Right ventricle myocardium inferior (tissue), 1 donor: ENCODE measurements at regions not wholly inside any gene's neighbourhood (a gene's known extent, or its start where the extent isn't known, plus 50 kb on each side); places are given as distances from the start of the nearest gene placed in this dataset.

Experiments
- ATAC-seq: fragments of 200-7000 bp; cut with Tn5 transposase; one replicate; pipeline ENCODE4 v1.9.1; 2020; ENCODE audit warnings: mild to moderate bottlenecking, moderate library complexity
- DNase-seq: peaks from one replicate; pipeline ENCODE4 v3.0.0; 2021; ENCODE audit errors: missing footprints
- intact Hi-C: fragments of 100-400 bp; cut with DNase I; formaldehyde crosslinking; loops from one replicate; pipeline ENCODE4 v1.11.0; 2022
- donor health status: DM: no; HTN: yes; CAD: no; lungs with severe emphysema.

DNA sequence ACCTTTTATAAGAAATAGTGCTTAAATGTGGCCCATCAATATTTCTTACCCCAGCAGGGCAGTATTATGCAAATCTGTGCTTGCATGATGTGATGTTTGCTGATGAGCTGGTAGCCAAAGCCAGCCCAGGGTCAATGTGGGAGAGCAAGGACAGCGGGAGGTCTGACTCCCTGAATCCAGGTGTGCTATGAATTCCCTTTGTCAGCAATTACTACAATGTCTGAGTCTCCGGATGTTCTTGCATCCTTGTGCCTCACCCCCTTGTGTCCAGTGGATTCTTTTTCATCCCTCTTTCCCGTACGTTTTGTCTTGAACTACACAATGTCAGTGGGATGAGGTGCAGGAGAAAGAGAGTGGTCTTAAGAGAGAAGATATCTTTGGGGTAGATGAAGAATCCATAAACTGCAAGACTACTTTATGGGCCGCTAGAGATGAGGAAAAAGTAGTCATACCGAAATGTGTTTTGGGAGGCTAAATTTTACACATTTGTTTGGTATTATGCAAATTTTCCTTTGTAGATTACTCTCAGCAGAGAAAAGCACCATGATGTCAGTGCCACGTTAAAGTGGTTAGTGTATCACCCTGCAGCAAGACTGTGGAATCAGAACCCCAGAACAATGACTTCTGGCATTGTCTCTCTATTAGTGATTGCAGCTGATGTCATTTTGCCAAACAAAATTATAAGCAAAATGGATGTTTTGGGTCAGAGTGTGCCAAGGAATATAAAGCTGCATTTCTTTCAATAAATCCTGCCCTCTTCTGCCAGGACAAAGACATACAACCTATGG, 53.5 kb upstream of the TSHZ3 start:
- DNase-seq (no peak), ATAC-seq (no peak)
- intact Hi-C loops = no loop called here

- ATAC-seq = no peak
- intact Hi-C loops = no loop called here
Observed at GRCh38 chr19:31406106-31406505, 56.9 kb upstream of the TSHZ3 start.

DNA sequence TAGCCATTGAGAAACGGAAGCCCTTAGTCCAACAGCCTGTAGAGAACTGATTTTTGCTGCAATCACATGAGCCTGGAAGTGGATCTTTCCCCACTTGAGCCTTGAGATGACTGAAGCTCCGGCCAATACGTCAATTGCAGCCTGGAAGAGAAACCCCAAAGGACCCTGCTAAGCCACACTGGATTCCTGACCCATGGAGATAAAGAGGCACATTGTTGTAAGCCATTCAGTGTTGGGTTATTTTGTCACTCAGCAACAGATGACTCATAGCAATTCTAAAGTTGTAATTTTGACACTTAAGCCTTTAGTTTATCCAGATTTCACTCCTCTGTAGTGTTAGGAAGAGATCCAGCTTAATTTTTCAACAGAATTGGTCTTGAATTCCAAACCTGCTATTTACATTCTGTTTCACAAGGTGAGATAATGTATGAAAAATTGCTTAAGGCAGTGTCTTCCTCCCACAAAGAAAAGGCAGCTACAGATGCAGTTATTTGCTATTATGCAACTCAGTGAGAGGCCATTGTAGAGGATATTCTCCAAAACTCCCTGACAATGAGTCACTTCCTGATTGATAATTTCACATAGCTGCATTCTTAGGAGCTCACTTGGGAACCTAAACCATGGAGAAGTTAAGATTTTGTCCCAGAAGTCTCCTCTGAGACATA, 59.4 kb upstream of the TSHZ3 start:
- no peak for DNase-seq
- ATAC-seq = peak; percentile 96
- intact Hi-C loops = no loop called here

More at GRCh38 chr19:31406106-31406505, 56.9 kb upstream of the TSHZ3 start:
- DNase-seq = no peak

DNA sequence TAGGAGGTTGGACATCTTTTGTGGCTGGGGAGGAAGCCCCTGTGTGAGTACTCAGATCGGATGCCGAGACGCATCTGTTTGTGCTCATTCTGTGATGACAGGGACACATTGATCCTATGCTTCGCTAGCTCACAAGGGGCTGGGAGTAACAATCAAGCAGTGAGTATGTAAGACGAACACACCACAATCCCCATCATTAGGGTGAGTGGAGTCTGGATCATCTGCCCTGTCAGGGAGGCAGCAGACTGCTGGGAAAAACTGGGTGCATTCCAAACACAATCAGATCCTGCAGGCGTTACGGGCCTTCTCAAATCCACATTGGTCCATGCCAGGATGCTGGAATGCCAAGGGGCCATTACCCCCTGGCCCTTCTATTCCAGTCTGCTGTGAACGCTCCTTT, 64.1 kb upstream of the TSHZ3 start:
- intact Hi-C loops = no loop called here
- DNase-seq (no peak), ATAC-seq (no peak)

- ATAC-seq (no peak), DNase-seq (no peak)
- intact Hi-C loops = no loop called here
Observed at GRCh38 chr19:31415322-31415721, 66.1 kb upstream of the TSHZ3 start.

- intact Hi-C loops = no loop called here
- no peak for DNase-seq
- ATAC-seq = no peak
Observed at GRCh38 chr19:31416548-31416947, 67.3 kb upstream of the TSHZ3 start.

GRCh38 chr19:31418055-31418454, 68.8 kb upstream of the TSHZ3 start:
- DNase-seq (no peak), ATAC-seq (no peak)
- intact Hi-C loops = no loop called here

DNA sequence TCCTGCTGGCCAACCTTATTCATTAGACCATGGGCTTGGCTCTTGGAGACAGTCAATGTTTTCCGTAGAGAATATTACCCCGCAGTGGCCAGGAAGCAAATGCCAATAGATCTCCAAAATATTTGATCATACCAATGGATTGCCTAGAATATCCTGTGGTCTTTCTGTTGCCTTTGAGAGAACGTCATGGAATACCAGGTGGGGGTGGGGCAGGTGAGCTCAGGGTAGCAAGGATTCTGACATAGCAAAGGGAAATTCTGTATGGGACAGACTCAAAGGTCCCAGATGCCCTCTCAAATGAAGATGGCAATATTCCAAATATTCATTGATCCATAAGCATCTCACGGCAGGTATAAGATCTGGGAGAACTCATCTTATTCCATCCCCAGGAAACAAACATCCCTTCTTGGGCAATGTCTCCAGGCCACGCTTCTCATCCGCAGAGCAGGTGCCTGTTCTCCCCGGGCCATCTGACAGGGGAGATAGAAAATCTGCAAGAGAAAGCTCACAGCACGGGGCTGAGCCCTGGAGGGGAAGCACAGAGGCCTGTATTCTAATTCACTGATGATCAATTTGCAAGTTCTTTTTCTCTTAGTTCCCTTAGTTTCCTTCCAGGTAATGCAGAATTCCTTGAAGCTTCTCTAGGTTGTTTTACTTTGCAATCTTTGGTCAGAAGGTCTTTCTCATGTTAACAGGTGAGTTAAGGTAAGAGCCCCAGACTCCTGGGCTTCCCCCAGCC, 69.6 kb upstream of the TSHZ3 start:
- ATAC-seq (no peak), DNase-seq (no peak)
- intact Hi-C loops = no loop called here

GRCh38 chr19:31419871-31420445, 70.7 kb upstream of the TSHZ3 start:
- intact Hi-C loops = no loop called here
- DNase-seq (no peak), ATAC-seq (no peak)

DNA sequence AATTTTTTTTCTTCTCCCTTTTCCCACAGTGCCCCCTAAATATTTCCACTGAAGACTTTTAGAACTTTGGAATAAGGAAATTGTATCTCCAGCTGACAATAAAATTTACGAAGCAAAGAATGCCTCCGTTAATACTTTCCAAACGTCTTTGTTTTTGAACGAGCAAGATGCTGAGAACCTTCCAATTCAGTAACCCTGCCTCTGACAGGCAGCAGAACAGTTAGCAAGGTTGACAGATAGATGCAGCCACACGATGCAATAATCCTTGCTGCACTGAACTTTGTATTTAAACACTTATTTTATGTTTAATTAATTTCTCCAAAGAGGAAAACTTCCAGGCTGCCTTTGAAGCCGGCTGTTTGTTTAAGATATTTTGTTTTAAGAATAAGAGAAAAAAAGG, 71.8 kb upstream of the TSHZ3 start:
- intact Hi-C loops = no loop called here
- DNase-seq (no peak), ATAC-seq (no peak)

DNA sequence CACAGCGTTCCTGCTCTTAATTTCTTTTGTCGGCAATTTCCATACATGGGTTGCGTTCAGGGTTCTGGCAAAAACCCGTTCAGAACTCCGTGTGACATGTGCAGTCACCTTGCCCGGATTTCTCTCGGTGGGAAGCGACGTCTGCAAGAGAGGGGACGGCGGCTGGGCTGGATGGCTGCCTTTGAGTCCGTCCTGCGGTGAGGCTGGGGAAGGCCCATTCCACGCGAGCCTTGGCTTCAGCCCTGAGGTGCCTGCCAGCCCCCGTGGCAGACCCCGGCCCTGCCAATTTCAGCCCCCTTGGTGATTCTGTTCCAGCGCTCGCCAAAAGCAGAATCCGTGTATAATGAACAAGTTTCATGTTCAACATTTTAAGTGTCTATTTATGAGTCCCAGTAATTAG, 72.6 kb upstream of the TSHZ3 start:
- DNase-seq (no peak), ATAC-seq (no peak)
- intact Hi-C loops = no loop called here

- no peak for DNase-seq
- intact Hi-C loops = no loop called here
- no peak for ATAC-seq
Observed at GRCh38 chr19:31423896-31424295, 74.7 kb upstream of the TSHZ3 start.

DNA sequence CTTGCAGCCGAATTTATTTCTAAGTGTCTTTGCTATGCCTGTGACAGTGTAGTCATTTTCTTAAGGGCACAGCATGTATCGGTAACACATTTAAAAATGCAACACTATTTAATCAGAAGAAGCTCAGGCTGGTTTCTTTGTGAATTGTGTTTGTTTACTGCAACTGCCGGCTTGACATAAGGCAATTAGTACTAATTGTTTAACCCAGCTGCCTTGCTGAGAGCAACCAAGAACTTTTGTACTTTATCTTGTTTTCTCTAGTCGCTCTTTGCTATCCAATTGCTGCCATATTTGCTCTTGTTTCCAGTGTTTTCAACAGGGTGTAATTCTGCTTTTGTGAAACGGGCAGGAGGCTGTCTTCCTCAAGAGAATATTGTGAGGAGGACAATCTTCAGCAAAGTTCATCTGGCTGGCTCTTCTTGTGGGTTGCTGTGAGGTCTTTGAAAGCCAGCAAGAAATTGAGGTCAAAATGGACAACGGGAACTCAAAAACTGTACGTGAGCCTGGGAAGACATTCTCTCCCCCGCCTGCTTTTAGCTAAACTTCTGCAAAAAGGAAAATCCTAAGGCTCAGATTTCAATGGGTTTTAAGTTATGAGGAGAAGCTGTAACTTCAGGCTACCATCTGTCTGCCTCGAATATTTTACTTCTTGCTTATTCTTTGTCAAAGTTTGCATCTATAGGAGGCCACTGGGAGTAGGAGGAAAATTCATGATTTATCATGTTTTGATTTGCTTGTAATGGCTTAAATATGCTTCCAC, 75.8 kb upstream of the TSHZ3 start:
- ATAC-seq (no peak), DNase-seq (no peak)
- intact Hi-C loops = no loop called here

- intact Hi-C loops = no loop called here
- no peak for DNase-seq
- ATAC-seq = peak; percentile 42
Observed at GRCh38 chr19:31427857-31428256, 78.6 kb upstream of the TSHZ3 start.

- ATAC-seq (no peak), DNase-seq (no peak)
- intact Hi-C loops = no loop called here
Observed at GRCh38 chr19:31430381-31430780, 81.1 kb upstream of the TSHZ3 start.

DNA sequence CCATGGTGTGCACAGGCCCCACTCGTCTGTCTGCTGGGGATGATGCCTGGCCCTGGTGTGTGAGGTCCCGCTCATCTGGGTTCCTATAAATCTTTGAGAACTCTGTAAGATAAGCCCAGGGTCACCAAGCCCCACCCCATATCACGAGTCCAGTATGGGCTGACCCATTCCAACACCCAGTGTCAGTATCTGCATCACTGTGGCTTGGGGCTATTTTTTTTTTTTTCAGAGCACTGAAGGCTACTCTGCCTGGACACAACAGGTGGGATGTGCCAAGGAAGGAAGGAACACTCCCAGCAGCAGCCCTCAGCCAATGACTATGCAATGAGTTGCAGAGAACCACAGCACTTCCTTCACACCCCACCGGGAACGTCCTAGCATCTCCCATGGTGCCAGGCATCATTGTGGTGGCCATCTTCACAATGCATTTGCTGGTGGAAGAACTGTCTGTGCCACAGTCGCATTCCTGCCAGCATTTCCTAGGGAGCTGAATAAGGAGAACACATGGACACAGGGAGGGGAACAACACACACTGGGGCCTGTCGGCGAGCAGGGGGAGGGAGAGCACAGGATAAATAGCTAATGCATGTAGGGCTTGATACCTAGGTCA, 83.1 kb upstream of the TSHZ3 start:
- no peak for DNase-seq
- ATAC-seq = no peak
- intact Hi-C loops = no loop called here

- no peak for ATAC-seq
- intact Hi-C loops = no loop called here
- no peak for DNase-seq
Observed at GRCh38 chr19:31436121-31436776, 87.0 kb upstream of the TSHZ3 start.
